Transverse colon (tissue), 4 donors: ENCODE measurements at regions not wholly inside any gene's neighbourhood (a gene's known extent, or its start where the extent isn't known, plus 50 kb on each side); places are given as distances from the start of the nearest gene placed in this dataset.

Experiments
- DNase-seq: peaks from one replicate; pipeline ENCODE4 v3.0.0-alpha.2; 2019
- H3K27ac ChIP-seq, 4 donors: fragments of 200-600 bp; sonication (generic); 2 replicates each; pipeline ENCODE4 v1.5.1; 2016 to 2018; ENCODE audit warnings: inconsistent platforms in 4 of 4
- H3K27me3 ChIP-seq: fragments of 200-600 bp; sonication (generic); 2 replicates; pipeline ENCODE4 v1.5.1; 2017; ENCODE audit warnings: inconsistent platforms
- H3K36me3 ChIP-seq, 4 donors: fragments of 200-600 bp; sonication (generic); 2 replicates each; pipeline ENCODE4 v1.5.1; 2017 to 2019; ENCODE audit warnings: inconsistent platforms in 4 of 4
- H3K4me1 ChIP-seq, 4 donors: fragments of 200-600 bp; sonication (generic); 2 replicates each; pipeline ENCODE4 v1.5.1; 2017 to 2020; ENCODE audit warnings: inconsistent platforms in 4 of 4
- H3K4me3 ChIP-seq, 4 donors: fragments of 200-600 bp; sonication (generic); 1 replicate in 1 of 4; 2 replicates in 3 of 4; pipeline versions ENCODE4 v1.5.1 to v1.6.1; 2017 to 2019; ENCODE audit warnings: inconsistent platforms in 4 of 4
- H3K9me3 ChIP-seq, 2 donors: fragments of 200-600 bp; sonication (generic); 2 replicates each; pipeline ENCODE4 v1.5.1; 2017 to 2019; ENCODE audit warnings: inconsistent platforms in 2 of 2
- EP300 ChIP-seq: sonication (generic); formaldehyde crosslinking; IDR thresholded peaks from one replicate; pipeline ENCODE4 v1.6.1; 2017; ENCODE audit warnings: antibody characterized with exemption, low read depth
- POLR2A ChIP-seq: fragments of 450-650 bp; IDR thresholded peaks from one replicate; pipeline ENCODE4 v1.6.1; 2016; ENCODE audit warnings: antibody characterized with exemption, mild to moderate bottlenecking, moderate library complexity
- POLR2AphosphoS5 ChIP-seq, 3 donors: sonication (generic); formaldehyde crosslinking; IDR thresholded peaks; one replicate each; pipeline ENCODE4 v1.6.1; 2016; ENCODE audit warnings: antibody characterized with exemption in 3 of 3
- WGBS, 2 donors: methylation state at CpG; one replicate each; pipeline ENCODE4 v1.1.5; 2018; ENCODE audit warnings: low coverage in 1 of 2; 5-methylcytosine and 5-hydroxymethylcytosine counted together
- in situ Hi-C, 4 donors: fragments of 200-750 bp; cut with MboI; loops; one replicate each; pipeline versions ENCODE4 v1.15.0 to v1.15.1; 2017; ENCODE audit warnings: low sequenced_read_pairs in 3 of 4, low pct_ligation_motif_present in 1 of 4, low pct_unique_long_range_greater_than_20kb in 1 of 4
- intact Hi-C: fragments of 100-400 bp; cut with DNase I; formaldehyde crosslinking; loops from one replicate; pipeline ENCODE4 v1.15.1; 2023; ENCODE audit warnings: low total_unique reads
- TF ChIP-seq, protein P1 (sequence below), 5 experiments: fragments of 200-600 bp in 3 of 5; fragments of 450-650 bp in 2 of 5; sonication (generic) in 3 of 5; IDR thresholded peaks; 1 replicate in 2 of 5; 2 replicates in 3 of 5; pipeline ENCODE4 v1.5.1; 2016 to 2017; ENCODE audit warnings: antibody characterized with exemption in 5 of 5, inconsistent platforms in 3 of 5, mild to moderate bottlenecking in 2 of 5, moderate library complexity in 1 of 5

- intact Hi-C loops (no loop called here), in situ Hi-C loops (no loop called here)
- Histone ChIP-seq H3K9me3 (no peaks in the 10 kb centered on the region), H3K4me1 (no peaks in the 10 kb centered on the region), H3K4me3 (no peak overlapping the region), H3K27me3 (no peaks in the 10 kb centered on the region), H3K36me3 (no peaks in the 10 kb centered on the region), H3K27ac (no peak overlapping the region)
- no peak for DNase-seq
- no peak for TF ChIP-seq POLR2AphosphoS5 (IDR thresholded peaks at IDR 0.05)
- TF ChIP-seq, protein P1, sequence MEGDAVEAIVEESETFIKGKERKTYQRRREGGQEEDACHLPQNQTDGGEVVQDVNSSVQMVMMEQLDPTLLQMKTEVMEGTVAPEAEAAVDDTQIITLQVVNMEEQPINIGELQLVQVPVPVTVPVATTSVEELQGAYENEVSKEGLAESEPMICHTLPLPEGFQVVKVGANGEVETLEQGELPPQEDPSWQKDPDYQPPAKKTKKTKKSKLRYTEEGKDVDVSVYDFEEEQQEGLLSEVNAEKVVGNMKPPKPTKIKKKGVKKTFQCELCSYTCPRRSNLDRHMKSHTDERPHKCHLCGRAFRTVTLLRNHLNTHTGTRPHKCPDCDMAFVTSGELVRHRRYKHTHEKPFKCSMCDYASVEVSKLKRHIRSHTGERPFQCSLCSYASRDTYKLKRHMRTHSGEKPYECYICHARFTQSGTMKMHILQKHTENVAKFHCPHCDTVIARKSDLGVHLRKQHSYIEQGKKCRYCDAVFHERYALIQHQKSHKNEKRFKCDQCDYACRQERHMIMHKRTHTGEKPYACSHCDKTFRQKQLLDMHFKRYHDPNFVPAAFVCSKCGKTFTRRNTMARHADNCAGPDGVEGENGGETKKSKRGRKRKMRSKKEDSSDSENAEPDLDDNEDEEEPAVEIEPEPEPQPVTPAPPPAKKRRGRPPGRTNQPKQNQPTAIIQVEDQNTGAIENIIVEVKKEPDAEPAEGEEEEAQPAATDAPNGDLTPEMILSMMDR (IDR thresholded peaks at IDR 0.05), result no peak
- no peak for TF ChIP-seq POLR2A
- no peak for TF ChIP-seq EP300
- 50% methylated on average over 1 of the region's 1 CpG; no CpG with 5 or more reads in 1 of the 2 donors for WGBS, 2 donors
Observed at GRCh38 chr10:78182841-78183240, 149.2 kb downstream of the RPS24 start.

DNA sequence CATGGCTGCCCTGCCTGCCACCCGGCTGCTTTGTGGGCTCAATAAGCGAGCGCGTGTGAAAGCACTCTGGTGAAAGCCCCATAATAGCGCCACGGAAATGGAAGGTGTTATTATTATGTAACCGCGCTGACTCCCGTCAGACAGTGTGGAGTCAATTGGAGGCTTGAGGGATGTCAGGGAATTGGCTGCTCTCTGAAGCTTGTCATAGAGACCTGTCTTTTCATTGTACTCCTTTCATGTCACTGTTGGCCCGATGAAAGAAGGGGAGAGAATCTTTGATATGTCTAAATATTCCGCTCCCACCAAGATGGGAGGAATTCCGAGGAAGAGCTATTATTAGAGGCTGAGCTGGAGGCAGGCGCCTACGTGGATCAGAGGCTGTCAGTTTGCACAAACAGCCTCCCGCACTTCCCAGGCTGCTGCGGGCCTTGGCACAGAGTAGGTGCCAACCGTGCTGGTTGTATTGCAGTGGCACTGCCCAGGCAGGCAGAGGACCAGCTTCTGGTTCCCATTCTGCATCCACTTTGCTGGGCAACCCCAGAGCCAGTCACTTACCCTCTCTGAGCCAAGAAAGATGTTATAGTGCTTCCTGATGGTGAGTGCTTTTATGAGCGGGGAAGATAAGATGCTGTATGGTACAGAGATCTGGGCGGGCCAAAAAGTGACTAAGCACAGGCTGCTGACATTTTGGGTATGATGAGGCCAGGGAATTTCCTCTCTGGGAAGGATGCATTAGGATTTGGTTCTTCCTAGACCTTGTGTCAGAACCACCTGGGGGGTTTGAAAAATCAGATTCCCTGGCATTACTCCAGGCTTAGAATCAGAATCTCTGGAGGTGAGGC is 151.4 kb downstream of the RPS24 start:
- in situ Hi-C loops, result no loop called here
- TF ChIP-seq EP300 (no peak), POLR2A (no peak), POLR2AphosphoS5 (IDR thresholded peaks at IDR 0.05) (no peak)
- TF ChIP-seq, protein P1 (IDR thresholded peaks at IDR 0.05), result no peak
- WGBS, 2 donors, result 78 to 87% methylated on average over 4 to 19 of the region's 19 CpGs
- H3K27ac ChIP-seq, result no peak overlapping the region
- H3K9me3 ChIP-seq, result no peaks in the 10 kb centered on the region
- no peaks in the 10 kb centered on the region for H3K27me3 ChIP-seq
- intact Hi-C loops, result no loop called here
- no peaks in the 10 kb centered on the region for H3K36me3 ChIP-seq
- no peak for DNase-seq
- no peak overlapping the region for H3K4me3 ChIP-seq
- H3K4me1 ChIP-seq, result no peaks in the 10 kb centered on the region

DNA sequence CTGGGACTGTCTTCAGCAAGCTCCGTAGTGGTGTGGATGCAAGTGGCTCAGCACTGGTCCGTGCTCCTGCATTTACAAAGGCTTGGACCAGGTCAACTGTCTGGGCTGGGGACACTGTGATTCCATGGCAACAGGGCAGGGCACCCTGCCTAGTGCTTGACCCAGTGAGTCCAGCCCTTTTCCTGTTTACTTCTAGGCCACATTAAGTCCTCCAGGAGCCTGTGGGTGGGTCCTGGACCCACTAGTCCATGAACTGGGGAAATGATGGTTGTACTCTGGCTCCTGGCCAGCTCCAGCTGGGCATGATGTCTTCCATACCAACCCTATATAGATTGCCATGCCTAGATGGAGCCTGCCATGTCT is 152.0 kb downstream of the RPS24 start:
- intact Hi-C loops, result no loop called here
- WGBS, 2 donors, result 78% methylated on average over 2 of the region's 2 CpGs; no CpG with 5 or more reads in 1 of the 2 donors

DNA sequence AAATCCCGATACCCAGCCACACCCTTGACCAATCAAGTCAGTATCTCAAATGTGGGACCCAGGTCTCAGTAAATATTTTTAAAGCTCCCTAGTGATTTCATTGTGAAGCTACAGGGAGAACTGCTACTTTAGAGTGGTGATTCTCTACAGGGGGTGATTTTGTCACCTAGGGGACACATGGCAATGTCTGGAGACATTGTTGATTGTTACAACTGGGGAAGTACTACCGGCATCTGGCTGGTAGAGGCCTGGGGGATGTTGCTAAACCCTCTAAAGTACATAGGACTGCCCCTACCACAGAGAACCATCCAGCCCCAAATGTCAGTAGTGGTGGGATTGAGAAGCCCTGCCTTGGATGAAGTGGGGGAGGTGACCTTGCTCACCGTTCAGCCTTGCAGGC is 152.9 kb downstream of the RPS24 start:
- TF ChIP-seq POLR2A (no peak), POLR2AphosphoS5 (IDR thresholded peaks at IDR 0.05) (no peak), EP300 (no peak)
- TF ChIP-seq, protein P1 (IDR thresholded peaks at IDR 0.05), result no peak
- intact Hi-C loops, result no loop called here
- Histone ChIP-seq H3K27me3 (no peaks in the 10 kb centered on the region), H3K4me3 (no peak overlapping the region), H3K4me1 (no peaks in the 10 kb centered on the region), H3K36me3 (no peaks in the 10 kb centered on the region), H3K9me3 (no peaks in the 10 kb centered on the region), H3K27ac (no peak overlapping the region)
- 83% methylated on average over 3 of the region's 3 CpGs; no CpG with 5 or more reads in 1 of the 2 donors for WGBS, 2 donors
- in situ Hi-C loops, result no loop called here
- no peak for DNase-seq

More for the DNA sequence above, 152.0 kb downstream of the RPS24 start:
- Histone ChIP-seq H3K9me3 (no peaks in the 10 kb centered on the region), H3K4me1 (no peaks in the 10 kb centered on the region), H3K27ac (no peak overlapping the region), H3K4me3 (no peak overlapping the region), H3K27me3 (no peaks in the 10 kb centered on the region), H3K36me3 (no peaks in the 10 kb centered on the region)
- TF ChIP-seq POLR2A, result no peak
- no peak for TF ChIP-seq POLR2AphosphoS5 (IDR thresholded peaks at IDR 0.05)
- no peak for TF ChIP-seq EP300
- TF ChIP-seq, protein P1 (IDR thresholded peaks at IDR 0.05), result no peak
- no peak for DNase-seq
- in situ Hi-C loops, result no loop called here
